ENCODE measurements at regions not wholly inside any gene's neighbourhood (a gene's known extent, or its start where the extent isn't known, plus 50 kb on each side); places are given as distances from the start of the nearest gene placed in this dataset.
"Not testable (repeated sequence)": the region's sequence is repeated elsewhere in the genome, so short reads cannot be mapped to it uniquely, and the experiment has no call there.

- DNase-seq (ENCODE audit: low spot score) (no peak), FAIRE-seq (no peak)
Observed at GRCh38 chr10:33485276-33485675, 150.8 kb upstream of the NRP1 start.

GRCh38 chr10:33484787-33485186 is 150.3 kb upstream of the NRP1 start:
- DNase-seq (ENCODE audit: low spot score) (no peak), FAIRE-seq (no peak)

- FAIRE-seq: no peak
- no peak for DNase-seq (ENCODE audit: low spot score)
Observed at GRCh38 chr10:33483816-33484190, 149.3 kb upstream of the NRP1 start.

GRCh38 chr10:33483124-33483815 is 148.8 kb upstream of the NRP1 start:
- DNase-seq (ENCODE audit: low spot score) (no peak), FAIRE-seq (no peak)

- DNase-seq (ENCODE audit: low spot score): no peak
- no peak for FAIRE-seq
Observed at GRCh38 chr10:33482486-33482885, 148.0 kb upstream of the NRP1 start.

- FAIRE-seq: no peak
- no peak for DNase-seq (ENCODE audit: low spot score)
Observed at GRCh38 chr10:33481184-33481583, 146.7 kb upstream of the NRP1 start.

- DNase-seq (ENCODE audit: low spot score); FAIRE-seq: not testable (repeated sequence)
Observed at GRCh38 chr10:33480417-33480816, 145.9 kb upstream of the NRP1 start.

GRCh38 chr10:33478675-33479125 is 144.2 kb upstream of the NRP1 start:
- no peak for DNase-seq (ENCODE audit: low spot score)
- FAIRE-seq: no peak

- DNase-seq (ENCODE audit: low spot score) (no peak), FAIRE-seq (no peak)
Observed at GRCh38 chr10:33478089-33478674, 143.7 kb upstream of the NRP1 start.

GRCh38 chr10:33477291-33478088 is 143.0 kb upstream of the NRP1 start:
- DNase-seq (ENCODE audit: low spot score): no peak
- no peak for FAIRE-seq

GRCh38 chr10:33476757-33477273 is 142.3 kb upstream of the NRP1 start:
- FAIRE-seq: no peak
- DNase-seq (ENCODE audit: low spot score): no peak

GRCh38 chr10:33473688-33474087 is 139.2 kb upstream of the NRP1 start:
- FAIRE-seq: no peak
- no peak for DNase-seq (ENCODE audit: low spot score)

GRCh38 chr10:33468006-33468405 is 133.5 kb upstream of the NRP1 start:
- not testable (repeated sequence) for DNase-seq (ENCODE audit: low spot score); FAIRE-seq

GRCh38 chr10:33465747-33466146 is 131.3 kb upstream of the NRP1 start:
- DNase-seq (ENCODE audit: low spot score): no peak
- FAIRE-seq: no peak

- FAIRE-seq (no peak), DNase-seq (ENCODE audit: low spot score) (no peak)
Observed at GRCh38 chr10:33463011-33463410, 128.5 kb upstream of the NRP1 start.

GRCh38 chr10:33461295-33461640 is 126.8 kb upstream of the NRP1 start:
- FAIRE-seq (no peak), DNase-seq (ENCODE audit: low spot score) (no peak)

- DNase-seq (ENCODE audit: low spot score) (no peak), FAIRE-seq (no peak)
Observed at GRCh38 chr10:33460505-33461294, 126.2 kb upstream of the NRP1 start.

- no peak for FAIRE-seq
- DNase-seq (ENCODE audit: low spot score): no peak
Observed at GRCh38 chr10:33459602-33460001, 125.1 kb upstream of the NRP1 start.

- no peak for DNase-seq (ENCODE audit: low spot score)
- FAIRE-seq: no peak
Observed at GRCh38 chr10:33455029-33455428, 120.6 kb upstream of the NRP1 start.

- FAIRE-seq (no peak), DNase-seq (ENCODE audit: low spot score) (no peak)
Observed at GRCh38 chr10:33454554-33454953, 120.1 kb upstream of the NRP1 start.

Data from RCC 7860 (cell line).